ENCODE measurements at regions not wholly inside any gene's neighbourhood (a gene's known extent, or its start where the extent isn't known, plus 50 kb on each side); places are given as distances from the start of the nearest gene placed in this dataset.
"Not testable (repeated sequence)": the region's sequence is repeated elsewhere in the genome, so short reads cannot be mapped to it uniquely, and the experiment has no call there.

- DNase-seq (ENCODE audit: low read depth, low spot score); in situ Hi-C loops (cut with HindIII; ENCODE audit: low pct_unique_long_range_greater_than_20kb, low sequenced_read_pairs): not testable (repeated sequence)
These were observed 185.3 kb downstream of the LMLN start for GRCh38 chr3:198145231-198145784.

- in situ Hi-C loops (cut with HindIII; ENCODE audit: low pct_unique_long_range_greater_than_20kb, low sequenced_read_pairs); DNase-seq (ENCODE audit: low read depth, low spot score): not testable (repeated sequence)
These were observed 186.1 kb downstream of the LMLN start for GRCh38 chr3:198146070-198146469.

GRCh38 chr3:198146559-198147164, 186.6 kb downstream of the LMLN start:
- in situ Hi-C loops (cut with HindIII; ENCODE audit: low pct_unique_long_range_greater_than_20kb, low sequenced_read_pairs); DNase-seq (ENCODE audit: low read depth, low spot score): not testable (repeated sequence)

- DNase-seq (ENCODE audit: low read depth, low spot score); in situ Hi-C loops (cut with HindIII; ENCODE audit: low pct_unique_long_range_greater_than_20kb, low sequenced_read_pairs): not testable (repeated sequence)
These were observed 187.2 kb downstream of the LMLN start for GRCh38 chr3:198147213-198147612.

GRCh38 chr3:198147993-198148392, 188.0 kb downstream of the LMLN start:
- in situ Hi-C loops (cut with HindIII; ENCODE audit: low pct_unique_long_range_greater_than_20kb, low sequenced_read_pairs); DNase-seq (ENCODE audit: low read depth, low spot score): not testable (repeated sequence)

- in situ Hi-C loops (cut with HindIII; ENCODE audit: low pct_unique_long_range_greater_than_20kb, low sequenced_read_pairs); DNase-seq (ENCODE audit: low read depth, low spot score): not testable (repeated sequence)
These were observed 189.9 kb downstream of the LMLN start for GRCh38 chr3:198149904-198150303.

- in situ Hi-C loops (cut with HindIII; ENCODE audit: low pct_unique_long_range_greater_than_20kb, low sequenced_read_pairs): not testable (repeated sequence)
These were observed 191.8 kb downstream of the LMLN start for GRCh38 chr3:198151867-198152266.

GRCh38 chr3:198155771-198156170, 195.8 kb downstream of the LMLN start:
- in situ Hi-C loops (cut with HindIII; ENCODE audit: low pct_unique_long_range_greater_than_20kb, low sequenced_read_pairs); DNase-seq (ENCODE audit: low read depth, low spot score): not testable (repeated sequence)

More at GRCh38 chr3:198151867-198152266, 191.8 kb downstream of the LMLN start:
- DNase-seq (ENCODE audit: low read depth, low spot score): not testable (repeated sequence)

GRCh38 chr3:198157231-198157868, 197.3 kb downstream of the LMLN start:
- in situ Hi-C loops (cut with HindIII; ENCODE audit: low pct_unique_long_range_greater_than_20kb, low sequenced_read_pairs); DNase-seq (ENCODE audit: low read depth, low spot score): not testable (repeated sequence)

GRCh38 chr3:198158007-198158406, 198.0 kb downstream of the LMLN start:
- in situ Hi-C loops (cut with HindIII; ENCODE audit: low pct_unique_long_range_greater_than_20kb, low sequenced_read_pairs): not testable (repeated sequence)

GRCh38 chr3:198167339-198168039, 207.5 kb downstream of the LMLN start:
- in situ Hi-C loops (cut with HindIII; ENCODE audit: low pct_unique_long_range_greater_than_20kb, low sequenced_read_pairs): not testable (repeated sequence)

More at GRCh38 chr3:198158007-198158406, 198.0 kb downstream of the LMLN start:
- DNase-seq (ENCODE audit: low read depth, low spot score): not testable (repeated sequence)

GRCh38 chr3:198170781-198171180, 210.8 kb downstream of the LMLN start:
- DNase-seq (ENCODE audit: low read depth, low spot score); in situ Hi-C loops (cut with HindIII; ENCODE audit: low pct_unique_long_range_greater_than_20kb, low sequenced_read_pairs): not testable (repeated sequence)

More at GRCh38 chr3:198167339-198168039, 207.5 kb downstream of the LMLN start:
- peak; percentile 38 for DNase-seq (ENCODE audit: low read depth, low spot score)

- in situ Hi-C loops (cut with HindIII; ENCODE audit: low pct_unique_long_range_greater_than_20kb, low sequenced_read_pairs): not testable (repeated sequence)
These were observed 213.1 kb downstream of the LMLN start for GRCh38 chr3:198173080-198173479.

GRCh38 chr3:198173929-198174574, 214.0 kb downstream of the LMLN start:
- in situ Hi-C loops (cut with HindIII; ENCODE audit: low pct_unique_long_range_greater_than_20kb, low sequenced_read_pairs); DNase-seq (ENCODE audit: low read depth, low spot score): not testable (repeated sequence)

More at GRCh38 chr3:198173080-198173479, 213.1 kb downstream of the LMLN start:
- not testable (repeated sequence) for DNase-seq (ENCODE audit: low read depth, low spot score)
